HS-5 (cell line): ENCODE measurements at regions not wholly inside any gene's neighbourhood (a gene's known extent, or its start where the extent isn't known, plus 50 kb on each side); places are given as distances from the start of the nearest gene placed in this dataset.
"Not testable (repeated sequence)": the region's sequence is repeated elsewhere in the genome, so short reads cannot be mapped to it uniquely, and the experiment has no call there.

Experiments used
- DNase-seq: peaks from one replicate; pipeline ENCODE4 v3.0.0-alpha.2; 2012; ENCODE audit warnings: low read depth

GRCh38 chr14:23861666-23862065 lies 91.9 kb upstream of the DHRS4 start:
- no peak for DNase-seq

GRCh38 chr14:23862513-23862912 lies 91.1 kb upstream of the DHRS4 start:
- DNase-seq: no peak

- DNase-seq: no peak
These were observed 89.7 kb upstream of the DHRS4 start for GRCh38 chr14:23863836-23864235.

- DNase-seq: no peak
These were observed 89.3 kb upstream of the DHRS4 start for GRCh38 chr14:23864259-23864658.

GRCh38 chr14:23864861-23865260 lies 88.7 kb upstream of the DHRS4 start:
- no peak for DNase-seq

GRCh38 chr14:23865502-23865901 lies 88.1 kb upstream of the DHRS4 start:
- DNase-seq: no peak

GRCh38 chr14:23866269-23866668 lies 87.3 kb upstream of the DHRS4 start:
- no peak for DNase-seq

GRCh38 chr14:23869078-23869719 lies 84.4 kb upstream of the DHRS4 start:
- no peak for DNase-seq

GRCh38 chr14:23876160-23876750 lies 77.3 kb upstream of the DHRS4 start:
- no peak for DNase-seq

- no peak for DNase-seq
These were observed 76.5 kb upstream of the DHRS4 start for GRCh38 chr14:23877111-23877510.

GRCh38 chr14:23877538-23878180 lies 75.9 kb upstream of the DHRS4 start:
- DNase-seq: no peak

- DNase-seq: no peak
These were observed 72.3 kb upstream of the DHRS4 start for GRCh38 chr14:23881282-23881681.

GRCh38 chr14:23883684-23884540 lies 69.7 kb upstream of the DHRS4 start:
- no peak for DNase-seq

- no peak for DNase-seq
These were observed 69.0 kb upstream of the DHRS4 start for GRCh38 chr14:23884541-23884904.

GRCh38 chr14:23887536-23887935 lies 66.0 kb upstream of the DHRS4 start:
- no peak for DNase-seq

GRCh38 chr14:23891717-23892116 lies 61.9 kb upstream of the DHRS4 start:
- not testable (repeated sequence) for DNase-seq

GRCh38 chr14:23892289-23892688 lies 61.3 kb upstream of the DHRS4 start:
- DNase-seq: not testable (repeated sequence)

- DNase-seq: no peak
These were observed 59.1 kb upstream of the DHRS4 start for GRCh38 chr14:23894362-23895052.

- no peak for DNase-seq
These were observed 58.5 kb upstream of the DHRS4 start for GRCh38 chr14:23895053-23895419.

- DNase-seq: no peak
These were observed 58.1 kb upstream of the DHRS4 start for GRCh38 chr14:23895480-23895879.

- DNase-seq: no peak
These were observed 56.9 kb upstream of the DHRS4 start for GRCh38 chr14:23896609-23897153.

- DNase-seq: not testable (repeated sequence)
These were observed 56.3 kb upstream of the DHRS4 start for GRCh38 chr14:23897291-23897690.
